Endothelial cell of umbilical vein (primary cell): ENCODE measurements at regions not wholly inside any gene's neighbourhood (a gene's known extent, or its start where the extent isn't known, plus 50 kb on each side); places are given as distances from the start of the nearest gene placed in this dataset.

Experiments
- BruUV-seq: library from RNA; stranded (reverse); fragments of 400-500 nt; replicated peaks from 2 replicates; lab custom pipeline; 2021; lab: Mats Ljungman, UMichigan
- CTCF ChIA-PET: fragments of 300-600, 350-600 bp; sonication (Branson Sonifier 250); formaldehyde crosslinking; loops from one replicate; lab custom pipeline; 2021; ENCODE audit warnings: antibody characterized with exemption, inconsistent platforms; lab: Charles Lee
- POLR2A ChIA-PET: fragments of 300-600, 350-600 bp; sonication (Branson Sonifier 250); formaldehyde crosslinking; loops from one replicate; lab custom pipeline; 2021; ENCODE audit warnings: antibody characterized with exemption, inconsistent platforms; lab: Charles Lee
- DNase-seq: peaks from one replicate; pipeline ENCODE4 v3.0.0-alpha.2; 2011; ENCODE audit warnings: low read depth, low spot score
- FAIRE-seq: peaks from 2 replicates; lab custom pipeline; 2011; peaks lifted over from hg19 to GRCh38; lab: Jason Lieb, UNC
- H2AFZ ChIP-seq: 2 replicates; pipeline ENCODE4 v1.6.0; 2012; ENCODE audit warnings: low read depth, low read length, control low read depth, inconsistent platforms
- H3K27ac ChIP-seq: 2 replicates; pipeline ENCODE4 v1.5.1; 2011; ENCODE audit warnings: low read depth, mild to moderate bottlenecking, control low read depth, low read length, moderate library complexity; ENCODE audit not compliant: insufficient read depth
- H3K27me3 ChIP-seq, 2 experiments: 2 replicates each; pipeline versions ENCODE4 v1.6.0 to v1.6.1; 2011; ENCODE audit warnings: low read length in 2 of 2, mixed read lengths in 1 of 2; ENCODE audit not compliant: control insufficient read depth in 2 of 2, insufficient read depth in 2 of 2
- H3K36me3 ChIP-seq, 2 experiments: 2 replicates in 1 of 2; 3 replicates in 1 of 2; pipeline ENCODE4 v1.5.1; 2011; ENCODE audit warnings: low read length in 2 of 2, mild to moderate bottlenecking in 1 of 2, moderate library complexity in 1 of 2; ENCODE audit not compliant: control insufficient read depth in 2 of 2, insufficient read depth in 2 of 2; ENCODE audit errors: extremely low read depth in 1 of 2
- H3K4me1 ChIP-seq: 3 replicates; pipeline ENCODE4 v1.5.1; 2011; ENCODE audit warnings: mild to moderate bottlenecking, low read length; ENCODE audit not compliant: control insufficient read depth, insufficient read depth; ENCODE audit errors: extremely low read depth
- H3K4me2 ChIP-seq: 2 replicates; pipeline ENCODE4 v1.6.1; 2011; ENCODE audit warnings: low read length, control low read depth, mixed read lengths; ENCODE audit not compliant: insufficient read depth
- H3K4me3 ChIP-seq, 3 experiments: fragments of 200-600 bp in 1 of 3; sonication (generic), shearing (Covaris generic) in 1 of 3; replicated peaks in 1 of 3; 2 replicates each; pipeline ENCODE4 v1.5.1; 2011 to 2016; ENCODE audit warnings: control low read depth in 3 of 3, low read length in 3 of 3, mild to moderate bottlenecking in 2 of 3, inconsistent platforms in 1 of 3, low read depth in 1 of 3, moderate library complexity in 1 of 3; ENCODE audit not compliant: insufficient read depth in 1 of 3
- H3K79me2 ChIP-seq: 2 replicates; pipeline ENCODE4 v1.6.0; 2012; ENCODE audit warnings: low read length, inconsistent platforms; ENCODE audit not compliant: control insufficient read depth, insufficient read depth
- H3K9ac ChIP-seq: replicated peaks from 2 replicates; pipeline ENCODE3; 2011; ENCODE audit warnings: low read length, control low read depth; ENCODE audit not compliant: insufficient read depth; ENCODE audit errors: extremely low read depth
- H3K9me1 ChIP-seq: replicated peaks from 3 replicates; pipeline ENCODE4 v1.6.0; 2011; ENCODE audit warnings: mild to moderate bottlenecking, low read length; ENCODE audit not compliant: control insufficient read depth, insufficient read depth; ENCODE audit errors: extremely low read depth
- H3K9me3 ChIP-seq: replicated peaks from 2 replicates; pipeline ENCODE4 v1.5.1; 2012; ENCODE audit warnings: low read length, inconsistent platforms; ENCODE audit not compliant: control insufficient read depth, insufficient read depth
- H4K20me1 ChIP-seq: replicated peaks from 2 replicates; pipeline ENCODE3; 2011; ENCODE audit warnings: mild to moderate bottlenecking, low read length; ENCODE audit not compliant: control insufficient read depth, insufficient read depth; ENCODE audit errors: extremely low read depth
- EZH2 ChIP-seq: IDR thresholded peaks from 2 replicates; pipeline ENCODE4 v1.6.1; 2012; ENCODE audit warnings: borderline replicate concordance, low read depth, mild to moderate bottlenecking, moderate library complexity, low read length, inconsistent platforms; ENCODE audit not compliant: severe bottlenecking
- FOS ChIP-seq: IDR thresholded peaks from 2 replicates; pipeline ENCODE4 v1.6.1; 2011; ENCODE audit warnings: mild to moderate bottlenecking, low read length, moderate library complexity, borderline replicate concordance; ENCODE audit not compliant: insufficient read depth
- GATA2 ChIP-seq: IDR thresholded peaks from 2 replicates; pipeline ENCODE4 v1.7.0; 2011; ENCODE audit warnings: low read depth, mild to moderate bottlenecking, moderate library complexity, mixed read lengths, low read length; ENCODE audit not compliant: insufficient read length, insufficient read depth
- JUN ChIP-seq: IDR thresholded peaks from 2 replicates; pipeline ENCODE4 v1.6.1; 2011; ENCODE audit warnings: borderline replicate concordance, low read depth; ENCODE audit not compliant: insufficient read length, insufficient read depth
- MYC ChIP-seq: IDR thresholded peaks from one replicate; pipeline ENCODE4 v1.6.1; 2011; ENCODE audit warnings: mild to moderate bottlenecking, low read depth, low read length
- POLR2AphosphoS5 ChIP-seq: IDR thresholded peaks from 2 replicates; pipeline ENCODE4 v1.6.1; 2012; ENCODE audit warnings: low read depth, mild to moderate bottlenecking, control low read depth, low read length, moderate library complexity; ENCODE audit not compliant: insufficient read depth
- dilution Hi-C: fragments of 300-500 bp; cut with MboI; formaldehyde crosslinking; loops from one replicate; pipeline ENCODE4 v1.15.0; 2019; ENCODE audit warnings: low sequenced_read_pairs; ENCODE audit not compliant: extremely low pct_ligation_motif_present
- intact Hi-C: fragments of 100-400 bp; cut with micrococcal nuclease; formaldehyde crosslinking; loops from one replicate; pipeline ENCODE4 v1.10.0; 2022
- TF ChIP-seq, protein P1 (sequence below), 2 donors: IDR thresholded peaks; 1 replicate in 1 of 2; 2 replicates in 1 of 2; pipeline ENCODE4 v1.5.1; 2011; ENCODE audit warnings: low read length in 2 of 2, mild to moderate bottlenecking in 2 of 2, moderate library complexity in 2 of 2, control low read depth in 1 of 2, inconsistent platforms in 1 of 2, low read depth in 1 of 2; ENCODE audit not compliant: insufficient read depth in 1 of 2; ENCODE audit errors: extremely low read depth in 1 of 2

DNA sequence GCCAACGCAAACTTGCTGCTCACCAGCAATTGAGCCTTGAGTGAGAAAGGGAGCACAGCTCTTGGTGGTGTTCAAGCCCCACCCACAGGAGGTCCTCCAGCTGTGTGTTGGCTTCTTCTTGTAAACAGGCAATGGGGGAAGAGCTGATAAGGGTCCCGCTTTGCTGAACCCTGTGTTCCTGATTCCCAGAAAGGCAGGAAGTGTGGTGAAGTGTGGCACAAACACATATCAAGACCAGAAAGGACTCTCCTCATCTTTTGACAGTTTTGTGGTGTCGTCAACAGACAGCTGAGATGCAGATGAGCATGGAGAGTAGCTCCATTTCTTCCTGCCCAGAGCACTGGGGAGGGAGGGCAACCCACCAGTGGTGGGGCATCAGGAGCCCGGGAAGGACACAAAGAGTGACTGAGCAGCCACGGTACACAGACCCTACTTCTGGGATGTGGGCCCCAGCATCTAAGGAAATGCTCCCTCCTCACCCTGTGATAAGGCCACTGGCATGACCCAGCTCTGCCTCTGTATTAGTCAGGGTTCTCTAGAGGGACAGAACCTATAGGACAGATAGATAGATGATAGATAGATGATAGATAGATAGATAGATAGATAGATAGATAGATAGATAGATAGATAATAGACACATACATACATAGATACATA lies 188.9 kb upstream of the TAB2 start:
- ChIA-PET CTCF (interaction anchor here (1.4 to 1.9 kb wide), 2 partner anchors 25 to 303 kb away, joined by 3 to 6 read pairs; no protein-coding TSS in a partner anchor), POLR2A (no interaction called here)
- TF ChIP-seq JUN (no peak), MYC (no peak), FOS (no peak), EZH2 (no peak), POLR2AphosphoS5 (no peak), GATA2 (no peak)
- TF ChIP-seq, protein P1, sequence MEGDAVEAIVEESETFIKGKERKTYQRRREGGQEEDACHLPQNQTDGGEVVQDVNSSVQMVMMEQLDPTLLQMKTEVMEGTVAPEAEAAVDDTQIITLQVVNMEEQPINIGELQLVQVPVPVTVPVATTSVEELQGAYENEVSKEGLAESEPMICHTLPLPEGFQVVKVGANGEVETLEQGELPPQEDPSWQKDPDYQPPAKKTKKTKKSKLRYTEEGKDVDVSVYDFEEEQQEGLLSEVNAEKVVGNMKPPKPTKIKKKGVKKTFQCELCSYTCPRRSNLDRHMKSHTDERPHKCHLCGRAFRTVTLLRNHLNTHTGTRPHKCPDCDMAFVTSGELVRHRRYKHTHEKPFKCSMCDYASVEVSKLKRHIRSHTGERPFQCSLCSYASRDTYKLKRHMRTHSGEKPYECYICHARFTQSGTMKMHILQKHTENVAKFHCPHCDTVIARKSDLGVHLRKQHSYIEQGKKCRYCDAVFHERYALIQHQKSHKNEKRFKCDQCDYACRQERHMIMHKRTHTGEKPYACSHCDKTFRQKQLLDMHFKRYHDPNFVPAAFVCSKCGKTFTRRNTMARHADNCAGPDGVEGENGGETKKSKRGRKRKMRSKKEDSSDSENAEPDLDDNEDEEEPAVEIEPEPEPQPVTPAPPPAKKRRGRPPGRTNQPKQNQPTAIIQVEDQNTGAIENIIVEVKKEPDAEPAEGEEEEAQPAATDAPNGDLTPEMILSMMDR (IDR thresholded peaks at IDR 0.05; ENCODE audit: extremely low read depth in 1 of 2, insufficient read depth in 1 of 2, low read depth in 1 of 2, low read length in 2 of 2) = no peak
- FAIRE-seq (no peak), DNase-seq (peak; percentile 21)
- H4K20me1 ChIP-seq = no peaks in the 10 kb centered on the region
- H3K79me2 ChIP-seq = no peaks in the 10 kb centered on the region
- H3K36me3 ChIP-seq = no peaks in the 10 kb centered on the region
- H3K27me3 ChIP-seq = peaks cover 0 to 5% of the 10 kb centered on the region in 2 experiments
- no peaks in the 10 kb centered on the region for H3K9me1 ChIP-seq
- H3K9me3 ChIP-seq = no peaks in the 10 kb centered on the region
- peaks cover 3% of the 10 kb centered on the region for H3K4me1 ChIP-seq
- H3K27ac ChIP-seq = no peak overlapping the region
- H3K4me3 ChIP-seq = no peak overlapping the region
- no TSS peak for BruUV-seq
- dilution Hi-C loops (no loop called here), intact Hi-C loops (no loop called here)
- H3K9ac ChIP-seq = no peak overlapping the region
- no peak overlapping the region for H3K4me2 ChIP-seq
- no peak overlapping the region for H2AFZ ChIP-seq
